HepG2 (cell line): ENCODE measurements at regions not wholly inside any gene's neighbourhood (a gene's known extent, or its start where the extent isn't known, plus 50 kb on each side); places are given as distances from the start of the nearest gene placed in this dataset.

Source experiments
- EP300 ChIP-seq, 3 experiments: sonication (generic) in 1 of 3; formaldehyde crosslinking in 1 of 3; IDR thresholded peaks; 2 replicates each; pipeline versions ENCODE4 v1.5.1 to v1.6.1; 2011 to 2020; ENCODE audit warnings: low read depth in 2 of 3, low read length in 2 of 3, borderline replicate concordance in 1 of 3, improper control_type of control experiment in 1 of 3, mild to moderate bottlenecking in 1 of 3, missing genetic modification reagents in 1 of 3, moderate library complexity in 1 of 3
- HMG20A ChIP-seq: IDR thresholded peaks from 2 replicates; pipeline ENCODE4 v1.6.1; 2016; ENCODE audit warnings: borderline replicate concordance
- HOXA7 ChIP-seq: sonication (generic); formaldehyde crosslinking; IDR thresholded peaks from 2 replicates; pipeline ENCODE4 v1.8.1; 2022; ENCODE audit warnings: mild to moderate bottlenecking, missing genetic modification reagents, moderate library complexity
- JUND ChIP-seq: sonication (generic); formaldehyde crosslinking; IDR thresholded peaks from 2 replicates; pipeline ENCODE4 v1.8.0; 2022; ENCODE audit warnings: mild to moderate bottlenecking, missing genetic modification reagents
- KMT2B ChIP-seq: IDR thresholded peaks from 2 replicates; pipeline ENCODE4 v1.6.1; 2016; ENCODE audit warnings: missing genetic modification reagents, missing compliant biosample characterization
- MBNL3 ChIP-seq: fragments of 250-450 bp; sonication (Bioruptor Pico); conservative IDR thresholded peaks from 2 replicates; pipeline ENCODE4 v1.8.0; 2022; ENCODE audit warnings: mild to moderate bottlenecking, inconsistent platforms
- MTF2 ChIP-seq: sonication (generic); formaldehyde crosslinking; IDR thresholded peaks from 2 replicates; pipeline ENCODE4 v1.5.0; 2020; ENCODE audit warnings: missing genetic modification reagents, borderline replicate concordance
- NFRKB ChIP-seq: fragments of 450-650 bp; IDR thresholded peaks from 2 replicates; pipeline ENCODE4 v1.6.1; 2017
- TCF7 ChIP-seq: sonication (generic); IDR thresholded peaks from 2 replicates; pipeline ENCODE4 v1.6.1; 2016; ENCODE audit warnings: antibody characterized with exemption, low read depth
- TGIF2 ChIP-seq: IDR thresholded peaks from 2 replicates; pipeline ENCODE4 v1.6.1; 2016; ENCODE audit warnings: control low read depth, missing compliant biosample characterization
- U2AF2 ChIP-seq: fragments of 200-400 bp; formaldehyde crosslinking; IDR thresholded peaks from 2 replicates; pipeline ENCODE4 v1.6.1; 2017; ENCODE audit warnings: low read depth, mild to moderate bottlenecking, low read length
- XRCC5 ChIP-seq: fragments of 200-400 bp; formaldehyde crosslinking; optimal IDR thresholded peaks from 2 replicates; pipeline ENCODE3; 2017; ENCODE audit warnings: mild to moderate bottlenecking, low read length
- ZNF224 ChIP-seq: sonication (generic); formaldehyde crosslinking; IDR thresholded peaks from 2 replicates; pipeline ENCODE4 v1.5.0; 2020; ENCODE audit warnings: mild to moderate bottlenecking, missing genetic modification reagents
- ZNF230 ChIP-seq: sonication (generic); formaldehyde crosslinking; IDR thresholded peaks from 2 replicates; pipeline ENCODE4 v1.4.0; 2020; ENCODE audit warnings: mild to moderate bottlenecking, missing genetic modification reagents
- ZNF282 ChIP-seq: fragments of 450-650 bp; IDR thresholded peaks from 2 replicates; pipeline ENCODE4 v1.6.1; 2018; ENCODE audit not compliant: partially characterized antibody
- ZNF331 ChIP-seq: sonication (generic); formaldehyde crosslinking; IDR thresholded peaks from 2 replicates; pipeline ENCODE4 v1.4.0; 2020; ENCODE audit warnings: missing genetic modification reagents
- ZNF878 ChIP-seq: sonication (generic); formaldehyde crosslinking; IDR thresholded peaks from 2 replicates; pipeline ENCODE4 v1.8.1; 2023; ENCODE audit warnings: mild to moderate bottlenecking, missing genetic modification reagents, moderate library complexity
- TF ChIP-seq, protein P1 (sequence below): sonication (generic); formaldehyde crosslinking; IDR thresholded peaks from 2 replicates; pipeline ENCODE4 v1.4.0; 2020; ENCODE audit warnings: missing genetic modification reagents
- TF ChIP-seq, protein P2 (sequence below): IDR thresholded peaks from 2 replicates; pipeline ENCODE4 v1.6.1; 2016; ENCODE audit warnings: missing compliant biosample characterization, missing genetic modification reagents, borderline replicate concordance
- TF ChIP-seq, protein P3 (sequence below): sonication (generic); formaldehyde crosslinking; IDR thresholded peaks from 2 replicates; pipeline ENCODE4 v1.9.0; 2021; ENCODE audit warnings: mild to moderate bottlenecking, missing genetic modification reagents
- TF ChIP-seq, protein P4 (sequence below): sonication (generic); formaldehyde crosslinking; IDR thresholded peaks from 2 replicates; pipeline ENCODE4 v1.5.0; 2020; ENCODE audit warnings: missing genetic modification reagents

DNA sequence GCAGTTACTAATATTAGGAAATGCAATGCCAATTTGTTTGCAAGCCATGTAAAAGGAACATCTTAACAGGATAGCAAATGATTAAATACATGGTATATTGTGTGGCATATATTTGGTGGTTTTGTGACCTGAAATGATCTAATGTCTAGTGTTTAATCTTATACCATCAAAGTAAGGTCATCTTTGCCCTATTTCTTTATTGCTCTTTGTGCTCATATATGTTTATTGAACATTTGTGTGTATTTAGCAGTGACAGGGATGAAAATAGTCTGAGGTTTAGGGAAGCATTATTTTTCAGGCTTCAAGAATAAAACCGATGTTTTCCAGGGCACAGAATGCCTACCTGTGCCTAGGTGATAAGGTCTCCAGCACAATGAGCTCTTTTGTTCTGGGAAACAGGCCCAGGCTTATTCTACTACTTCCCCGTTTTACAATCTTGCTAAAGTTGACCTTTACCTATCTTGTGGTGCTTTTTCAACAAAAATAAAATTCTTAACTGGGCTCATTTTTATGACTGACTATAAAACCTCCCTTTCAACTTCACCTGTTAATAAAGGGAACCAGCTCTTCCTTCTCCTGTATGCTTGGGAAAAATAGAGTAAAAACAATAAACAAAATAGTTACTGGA, 105.6 kb upstream of the ANKH start (continued):
- TF ChIP-seq, protein P1, sequence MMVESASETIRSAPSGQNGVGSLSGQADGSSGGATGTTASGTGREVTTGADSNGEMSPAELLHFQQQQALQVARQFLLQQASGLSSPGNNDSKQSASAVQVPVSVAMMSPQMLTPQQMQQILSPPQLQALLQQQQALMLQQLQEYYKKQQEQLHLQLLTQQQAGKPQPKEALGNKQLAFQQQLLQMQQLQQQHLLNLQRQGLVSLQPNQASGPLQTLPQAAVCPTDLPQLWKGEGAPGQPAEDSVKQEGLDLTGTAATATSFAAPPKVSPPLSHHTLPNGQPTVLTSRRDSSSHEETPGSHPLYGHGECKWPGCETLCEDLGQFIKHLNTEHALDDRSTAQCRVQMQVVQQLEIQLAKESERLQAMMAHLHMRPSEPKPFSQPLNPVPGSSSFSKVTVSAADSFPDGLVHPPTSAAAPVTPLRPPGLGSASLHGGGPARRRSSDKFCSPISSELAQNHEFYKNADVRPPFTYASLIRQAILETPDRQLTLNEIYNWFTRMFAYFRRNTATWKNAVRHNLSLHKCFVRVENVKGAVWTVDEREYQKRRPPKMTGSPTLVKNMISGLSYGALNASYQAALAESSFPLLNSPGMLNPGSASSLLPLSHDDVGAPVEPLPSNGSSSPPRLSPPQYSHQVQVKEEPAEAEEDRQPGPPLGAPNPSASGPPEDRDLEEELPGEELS (CRISPR knock-in tag): 0 out of 2 replicates have a peak, but pooled peaks have one; percentile 33
- no peak for TF ChIP-seq XRCC5
- no peak for TF ChIP-seq ZNF224 (CRISPR knock-in tag)
- TF ChIP-seq, protein P2, sequence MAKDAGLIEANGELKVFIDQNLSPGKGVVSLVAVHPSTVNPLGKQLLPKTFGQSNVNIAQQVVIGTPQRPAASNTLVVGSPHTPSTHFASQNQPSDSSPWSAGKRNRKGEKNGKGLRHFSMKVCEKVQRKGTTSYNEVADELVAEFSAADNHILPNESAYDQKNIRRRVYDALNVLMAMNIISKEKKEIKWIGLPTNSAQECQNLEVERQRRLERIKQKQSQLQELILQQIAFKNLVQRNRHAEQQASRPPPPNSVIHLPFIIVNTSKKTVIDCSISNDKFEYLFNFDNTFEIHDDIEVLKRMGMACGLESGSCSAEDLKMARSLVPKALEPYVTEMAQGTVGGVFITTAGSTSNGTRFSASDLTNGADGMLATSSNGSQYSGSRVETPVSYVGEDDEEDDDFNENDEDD: no peak
- TF ChIP-seq ZNF331 (CRISPR knock-in tag): 0 out of 2 replicates have a peak, but pooled peaks have one; percentile 18
- TF ChIP-seq, protein P3, sequence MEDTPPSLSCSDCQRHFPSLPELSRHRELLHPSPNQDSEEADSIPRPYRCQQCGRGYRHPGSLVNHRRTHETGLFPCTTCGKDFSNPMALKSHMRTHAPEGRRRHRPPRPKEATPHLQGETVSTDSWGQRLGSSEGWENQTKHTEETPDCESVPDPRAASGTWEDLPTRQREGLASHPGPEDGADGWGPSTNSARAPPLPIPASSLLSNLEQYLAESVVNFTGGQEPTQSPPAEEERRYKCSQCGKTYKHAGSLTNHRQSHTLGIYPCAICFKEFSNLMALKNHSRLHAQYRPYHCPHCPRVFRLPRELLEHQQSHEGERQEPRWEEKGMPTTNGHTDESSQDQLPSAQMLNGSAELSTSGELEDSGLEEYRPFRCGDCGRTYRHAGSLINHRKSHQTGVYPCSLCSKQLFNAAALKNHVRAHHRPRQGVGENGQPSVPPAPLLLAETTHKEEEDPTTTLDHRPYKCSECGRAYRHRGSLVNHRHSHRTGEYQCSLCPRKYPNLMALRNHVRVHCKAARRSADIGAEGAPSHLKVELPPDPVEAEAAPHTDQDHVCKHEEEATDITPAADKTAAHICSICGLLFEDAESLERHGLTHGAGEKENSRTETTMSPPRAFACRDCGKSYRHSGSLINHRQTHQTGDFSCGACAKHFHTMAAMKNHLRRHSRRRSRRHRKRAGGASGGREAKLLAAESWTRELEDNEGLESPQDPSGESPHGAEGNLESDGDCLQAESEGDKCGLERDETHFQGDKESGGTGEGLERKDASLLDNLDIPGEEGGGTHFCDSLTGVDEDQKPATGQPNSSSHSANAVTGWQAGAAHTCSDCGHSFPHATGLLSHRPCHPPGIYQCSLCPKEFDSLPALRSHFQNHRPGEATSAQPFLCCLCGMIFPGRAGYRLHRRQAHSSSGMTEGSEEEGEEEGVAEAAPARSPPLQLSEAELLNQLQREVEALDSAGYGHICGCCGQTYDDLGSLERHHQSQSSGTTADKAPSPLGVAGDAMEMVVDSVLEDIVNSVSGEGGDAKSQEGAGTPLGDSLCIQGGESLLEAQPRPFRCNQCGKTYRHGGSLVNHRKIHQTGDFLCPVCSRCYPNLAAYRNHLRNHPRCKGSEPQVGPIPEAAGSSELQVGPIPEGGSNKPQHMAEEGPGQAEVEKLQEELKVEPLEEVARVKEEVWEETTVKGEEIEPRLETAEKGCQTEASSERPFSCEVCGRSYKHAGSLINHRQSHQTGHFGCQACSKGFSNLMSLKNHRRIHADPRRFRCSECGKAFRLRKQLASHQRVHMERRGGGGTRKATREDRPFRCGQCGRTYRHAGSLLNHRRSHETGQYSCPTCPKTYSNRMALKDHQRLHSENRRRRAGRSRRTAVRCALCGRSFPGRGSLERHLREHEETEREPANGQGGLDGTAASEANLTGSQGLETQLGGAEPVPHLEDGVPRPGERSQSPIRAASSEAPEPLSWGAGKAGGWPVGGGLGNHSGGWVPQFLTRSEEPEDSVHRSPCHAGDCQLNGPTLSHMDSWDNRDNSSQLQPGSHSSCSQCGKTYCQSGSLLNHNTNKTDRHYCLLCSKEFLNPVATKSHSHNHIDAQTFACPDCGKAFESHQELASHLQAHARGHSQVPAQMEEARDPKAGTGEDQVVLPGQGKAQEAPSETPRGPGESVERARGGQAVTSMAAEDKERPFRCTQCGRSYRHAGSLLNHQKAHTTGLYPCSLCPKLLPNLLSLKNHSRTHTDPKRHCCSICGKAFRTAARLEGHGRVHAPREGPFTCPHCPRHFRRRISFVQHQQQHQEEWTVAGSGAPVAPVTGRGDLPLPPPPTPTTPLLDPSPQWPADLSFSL (CRISPR knock-in tag): no peak
- TF ChIP-seq U2AF2: no peak
- no peak for TF ChIP-seq TCF7
- no peak for TF ChIP-seq ZNF878 (CRISPR knock-in tag)
- TF ChIP-seq, protein P4, sequence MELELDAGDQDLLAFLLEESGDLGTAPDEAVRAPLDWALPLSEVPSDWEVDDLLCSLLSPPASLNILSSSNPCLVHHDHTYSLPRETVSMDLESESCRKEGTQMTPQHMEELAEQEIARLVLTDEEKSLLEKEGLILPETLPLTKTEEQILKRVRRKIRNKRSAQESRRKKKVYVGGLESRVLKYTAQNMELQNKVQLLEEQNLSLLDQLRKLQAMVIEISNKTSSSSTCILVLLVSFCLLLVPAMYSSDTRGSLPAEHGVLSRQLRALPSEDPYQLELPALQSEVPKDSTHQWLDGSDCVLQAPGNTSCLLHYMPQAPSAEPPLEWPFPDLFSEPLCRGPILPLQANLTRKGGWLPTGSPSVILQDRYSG (CRISPR knock-in tag): no peak
- TF ChIP-seq HMG20A (CRISPR knock-in tag): peak; percentile 27; the same call in 1 of the 2 replicates
- no peak for TF ChIP-seq TGIF2 (CRISPR knock-in tag)
- TF ChIP-seq EP300 (IDR thresholded peaks at IDR 0.05; ENCODE audit: low read depth in 2 of 2, low read length in 2 of 2): peak in 1 of 2 experiments; percentile 52; a peak in 1 of 4 replicates
- TF ChIP-seq EP300 (CRISPR knock-in tag; IDR thresholded peaks at IDR 0.05; ENCODE audit: borderline replicate concordance): no peak
- TF ChIP-seq JUND: no peak
- no peak for TF ChIP-seq NFRKB
- TF ChIP-seq HOXA7: no peak
- no peak for TF ChIP-seq MTF2 (CRISPR knock-in tag)
- TF ChIP-seq ZNF230 (CRISPR knock-in tag): no peak
- no peak for TF ChIP-seq ZNF282
- no peak for TF ChIP-seq MBNL3 (CRISPR knock-in tag)
- TF ChIP-seq KMT2B (CRISPR knock-in tag): no peak
